Tibial nerve (tissue), 3 donors: ENCODE measurements at regions not wholly inside any gene's neighbourhood (a gene's known extent, or its start where the extent isn't known, plus 50 kb on each side); places are given as distances from the start of the nearest gene placed in this dataset.

Source experiments
- CTCF ChIP-seq, 5 experiments: fragments of 200-600 bp in 3 of 5; fragments of 450-650 bp in 2 of 5; sonication (generic) in 3 of 5; IDR thresholded peaks; one replicate each; pipeline ENCODE4 v1.5.1; 2016 to 2019; ENCODE audit warnings: antibody characterized with exemption in 5 of 5, mild to moderate bottlenecking in 3 of 5, moderate library complexity in 2 of 5
- POLR2A ChIP-seq, 2 donors: fragments of 450-650 bp; IDR thresholded peaks; one replicate each; pipeline ENCODE4 v1.6.1; 2017; ENCODE audit warnings: antibody characterized with exemption in 2 of 2, mild to moderate bottlenecking in 2 of 2, moderate library complexity in 2 of 2

DNA sequence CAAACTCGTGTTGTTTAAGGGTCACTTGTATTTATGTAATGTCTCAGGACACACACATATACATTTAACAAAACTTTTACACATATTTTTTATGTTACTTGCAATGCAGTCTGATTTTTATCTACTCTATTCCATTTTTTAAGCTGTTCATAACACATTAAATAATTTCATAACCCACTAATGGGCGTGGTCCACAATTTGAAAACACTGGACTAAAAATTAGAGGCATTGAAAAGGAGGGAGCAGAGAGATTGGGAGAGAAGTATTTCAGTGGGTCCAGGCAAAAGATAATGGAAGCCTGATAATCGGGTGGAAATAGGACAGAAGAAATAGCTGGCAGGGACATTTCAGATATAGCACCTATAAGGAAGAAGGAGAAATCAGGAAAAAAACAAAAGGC lies 597.3 kb upstream of the CLINT1 start:
- no peak for TF ChIP-seq CTCF (IDR thresholded peaks at IDR 0.05)
- no peak for TF ChIP-seq POLR2A (IDR thresholded peaks at IDR 0.05)
